ENCODE measurements at regions not wholly inside any gene's neighbourhood (a gene's known extent, or its start where the extent isn't known, plus 50 kb on each side); places are given as distances from the start of the nearest gene placed in this dataset.

DNA sequence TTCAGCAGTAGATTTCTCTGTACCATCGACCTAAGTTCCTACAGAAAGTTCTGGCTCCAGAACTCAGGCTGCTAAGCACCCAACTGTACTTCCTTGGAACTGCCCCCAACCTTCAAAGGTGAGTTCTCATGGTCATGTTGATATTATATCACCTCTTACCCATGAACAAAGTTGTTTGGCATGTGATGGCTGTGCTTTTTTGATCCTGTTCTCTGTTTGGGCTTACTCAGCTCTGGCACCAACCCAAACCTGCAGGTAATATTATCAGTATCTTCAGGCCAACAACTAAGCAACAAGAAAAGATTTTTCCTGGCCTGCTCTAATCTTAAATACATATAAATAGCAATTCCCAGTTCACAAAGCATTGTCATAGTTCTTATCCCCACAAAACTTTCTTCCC, 318.7 kb upstream of the LMCD1 start:
- Mint-ChIP-seq H3K27ac (no peak overlapping the region), H3K9me3 (no peaks in the 10 kb centered on the region), H3K27me3 (no peaks in the 10 kb centered on the region), H3K4me1 (ENCODE audit: low read depth) (no peaks in the 10 kb centered on the region), H3K4me3 (no peak overlapping the region), H3K36me3 (ENCODE audit: low read depth) (no peaks in the 10 kb centered on the region)
- intact Hi-C loops (cut with DNase I, micrococcal nuclease) = no loop called here
- DNase-seq (no peak), ATAC-seq (ENCODE audit: poor library complexity) (no peak)
- Histone ChIP-seq H3K9me3 (ENCODE audit: control insufficient read depth in 1 of 2, insufficient read depth in 1 of 2, low read length in 2 of 2) (no peaks in the 10 kb centered on the region), H3K27ac (ENCODE audit: low read depth in 1 of 2, low read length in 2 of 2) (no peak overlapping the region), H3K4me1 (ENCODE audit: insufficient read depth, low read length) (no peaks in the 10 kb centered on the region), H3K27me3 (ENCODE audit: control insufficient read depth in 1 of 2, insufficient read depth in 2 of 2, low read length in 2 of 2) (no peaks in the 10 kb centered on the region), H3K36me3 (ENCODE audit: insufficient read depth, low read length) (no peaks in the 10 kb centered on the region), H3K4me3 (ENCODE audit: low read length) (no peak overlapping the region)
- TF ChIP-seq, protein P1, sequence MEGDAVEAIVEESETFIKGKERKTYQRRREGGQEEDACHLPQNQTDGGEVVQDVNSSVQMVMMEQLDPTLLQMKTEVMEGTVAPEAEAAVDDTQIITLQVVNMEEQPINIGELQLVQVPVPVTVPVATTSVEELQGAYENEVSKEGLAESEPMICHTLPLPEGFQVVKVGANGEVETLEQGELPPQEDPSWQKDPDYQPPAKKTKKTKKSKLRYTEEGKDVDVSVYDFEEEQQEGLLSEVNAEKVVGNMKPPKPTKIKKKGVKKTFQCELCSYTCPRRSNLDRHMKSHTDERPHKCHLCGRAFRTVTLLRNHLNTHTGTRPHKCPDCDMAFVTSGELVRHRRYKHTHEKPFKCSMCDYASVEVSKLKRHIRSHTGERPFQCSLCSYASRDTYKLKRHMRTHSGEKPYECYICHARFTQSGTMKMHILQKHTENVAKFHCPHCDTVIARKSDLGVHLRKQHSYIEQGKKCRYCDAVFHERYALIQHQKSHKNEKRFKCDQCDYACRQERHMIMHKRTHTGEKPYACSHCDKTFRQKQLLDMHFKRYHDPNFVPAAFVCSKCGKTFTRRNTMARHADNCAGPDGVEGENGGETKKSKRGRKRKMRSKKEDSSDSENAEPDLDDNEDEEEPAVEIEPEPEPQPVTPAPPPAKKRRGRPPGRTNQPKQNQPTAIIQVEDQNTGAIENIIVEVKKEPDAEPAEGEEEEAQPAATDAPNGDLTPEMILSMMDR (IDR thresholded peaks at IDR 0.05) = no peak
- POLR2A ChIA-PET = no interaction called here
- CTCF ChIA-PET = no interaction called here

DNA sequence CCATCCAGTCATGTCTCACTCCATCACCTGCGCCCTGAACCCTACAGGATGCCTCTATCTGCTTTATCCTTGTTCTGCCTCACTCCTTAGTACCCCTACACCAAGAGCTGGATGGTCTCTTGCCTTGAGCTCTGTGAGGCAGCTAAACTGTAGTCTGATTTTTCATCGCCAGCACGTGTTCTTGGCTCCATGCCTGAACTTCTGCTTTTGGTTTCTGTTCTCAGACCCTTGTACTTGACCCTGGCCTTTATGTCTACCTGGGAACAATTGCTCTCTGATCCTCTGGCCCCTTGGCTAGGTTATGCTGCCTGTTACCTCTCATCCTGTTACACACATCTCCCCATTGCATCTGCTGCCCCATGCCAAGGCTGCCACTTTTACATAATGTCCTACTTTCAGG, 318.0 kb upstream of the LMCD1 start:
- H3K27ac Mint-ChIP-seq = no peak overlapping the region

DNA sequence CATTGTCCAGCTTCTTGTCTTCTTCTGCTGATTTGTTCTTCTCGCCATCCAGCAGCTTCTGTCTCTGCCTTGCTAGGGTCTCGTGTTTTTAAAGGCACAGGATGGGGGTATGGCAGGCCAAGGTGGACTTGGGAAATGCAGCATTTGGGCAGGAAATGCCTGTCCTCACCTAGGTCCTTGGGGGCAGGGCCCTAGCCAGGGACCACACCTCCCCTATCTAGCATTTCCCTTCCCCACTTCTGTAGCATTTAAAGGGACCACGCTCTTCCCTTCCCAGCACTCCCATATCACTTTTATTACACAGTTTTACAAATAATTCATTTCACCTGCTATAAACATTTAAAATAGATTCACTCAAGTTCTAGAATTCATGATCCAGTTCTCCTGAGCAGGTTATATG, 315.4 kb upstream of the LMCD1 start:
- DNase-seq = no peak
- H3K4me3 ChIP-seq (ENCODE audit: low read length) = no peak overlapping the region
- no peaks in the 10 kb centered on the region for H3K4me1 ChIP-seq (ENCODE audit: insufficient read depth, low read length)
- Mint-ChIP-seq H3K4me1 (ENCODE audit: low read depth) (no peaks in the 10 kb centered on the region), H3K36me3 (ENCODE audit: low read depth) (no peaks in the 10 kb centered on the region), H3K27ac (no peak overlapping the region), H3K4me3 (no peak overlapping the region), H3K27me3 (no peaks in the 10 kb centered on the region), H3K9me3 (no peaks in the 10 kb centered on the region)
- H3K9me3 ChIP-seq (ENCODE audit: control insufficient read depth in 1 of 2, insufficient read depth in 1 of 2, low read length in 2 of 2) = peaks cover 0 to 1% of the 10 kb centered on the region in 2 experiments
- no peaks in the 10 kb centered on the region for H3K27me3 ChIP-seq (ENCODE audit: control insufficient read depth in 1 of 2, insufficient read depth in 2 of 2, low read length in 2 of 2)
- CTCF ChIA-PET = no interaction called here
- intact Hi-C loops (cut with DNase I, micrococcal nuclease) = no loop called here
- no peak overlapping the region for H3K27ac ChIP-seq (ENCODE audit: low read depth in 1 of 2, low read length in 2 of 2)
- TF ChIP-seq, protein P1 (IDR thresholded peaks at IDR 0.05) = no peak
- H3K36me3 ChIP-seq (ENCODE audit: insufficient read depth, low read length) = no peaks in the 10 kb centered on the region
- POLR2A ChIA-PET = no interaction called here
- ATAC-seq (ENCODE audit: poor library complexity) = no peak

More for the DNA sequence above, 318.0 kb upstream of the LMCD1 start:
- Histone ChIP-seq H3K4me1 (ENCODE audit: insufficient read depth, low read length) (no peaks in the 10 kb centered on the region), H3K27ac (ENCODE audit: low read depth in 1 of 2, low read length in 2 of 2) (no peak overlapping the region), H3K27me3 (ENCODE audit: control insufficient read depth in 1 of 2, insufficient read depth in 2 of 2, low read length in 2 of 2) (no peaks in the 10 kb centered on the region), H3K4me3 (ENCODE audit: low read length) (no peak overlapping the region), H3K9me3 (ENCODE audit: control insufficient read depth in 1 of 2, insufficient read depth in 1 of 2, low read length in 2 of 2) (no peaks in the 10 kb centered on the region), H3K36me3 (ENCODE audit: insufficient read depth, low read length) (no peaks in the 10 kb centered on the region)
- Mint-ChIP-seq H3K4me3 (no peak overlapping the region), H3K36me3 (ENCODE audit: low read depth) (no peaks in the 10 kb centered on the region), H3K4me1 (ENCODE audit: low read depth) (no peaks in the 10 kb centered on the region), H3K27me3 (no peaks in the 10 kb centered on the region), H3K9me3 (no peaks in the 10 kb centered on the region)
- CTCF ChIA-PET = no interaction called here
- DNase-seq (no peak), ATAC-seq (ENCODE audit: poor library complexity) (no peak)
- TF ChIP-seq, protein P1 (IDR thresholded peaks at IDR 0.05) = no peak
- POLR2A ChIA-PET = no interaction called here
- intact Hi-C loops (cut with DNase I, micrococcal nuclease) = no loop called here

All from CD4-positive, alpha-beta T cell (primary cell).